Peyer's patch (tissue), 4 donors: ENCODE measurements at regions not wholly inside any gene's neighbourhood (a gene's known extent, or its start where the extent isn't known, plus 50 kb on each side); places are given as distances from the start of the nearest gene placed in this dataset.
"Not testable (repeated sequence)": the region's sequence is repeated elsewhere in the genome, so short reads cannot be mapped to it uniquely, and the experiment has no call there.

Experiments used
- DNase-seq, 3 donors: peaks; one replicate each; pipeline ENCODE4 v3.0.0-alpha.2; 2017 to 2019
- H3K27ac ChIP-seq, 4 donors: fragments of 200-600 bp; sonication (generic); one replicate each; pipeline ENCODE4 v1.5.1; 2016 to 2019
- H3K27me3 ChIP-seq, 2 donors: fragments of 200-600 bp; sonication (generic); one replicate each; pipeline ENCODE4 v1.5.1; 2019
- H3K36me3 ChIP-seq, 3 donors: fragments of 200-600 bp; sonication (generic); one replicate each; pipeline ENCODE4 v1.5.1; 2016 to 2019
- H3K4me1 ChIP-seq, 4 donors: fragments of 200-600 bp; sonication (generic); one replicate each; pipeline ENCODE4 v1.5.1; 2016 to 2019
- H3K4me3 ChIP-seq, 4 donors: fragments of 200-600 bp; sonication (generic); 1 replicate in 3 of 4; 2 replicates in 1 of 4; pipeline ENCODE4 v1.5.1; 2016 to 2019; ENCODE audit warnings: mild to moderate bottlenecking in 1 of 4
- H3K9me3 ChIP-seq, 4 donors: fragments of 200-600 bp; sonication (generic); one replicate each; pipeline ENCODE4 v1.5.1; 2016 to 2019; ENCODE audit warnings: mild to moderate bottlenecking in 1 of 4
- POLR2A ChIP-seq, 2 donors: fragments of 450-650 bp; IDR thresholded peaks; one replicate each; pipeline ENCODE4 v1.5.1; 2017; ENCODE audit warnings: antibody characterized with exemption in 2 of 2, mild to moderate bottlenecking in 2 of 2, moderate library complexity in 2 of 2
- TF ChIP-seq, protein P1 (sequence below), 6 experiments: fragments of 450-650 bp in 4 of 6; fragments of 200-600 bp in 2 of 6; sonication (generic) in 1 of 6; IDR thresholded peaks; one replicate each; pipeline ENCODE4 v1.5.1; 2017 to 2019; ENCODE audit warnings: antibody characterized with exemption in 6 of 6, mild to moderate bottlenecking in 3 of 6, moderate library complexity in 1 of 6

GRCh38 chr10:125520968-125521367 is 162.0 kb downstream of the TEX36 start:
- no peaks in the 10 kb centered on the region for H3K9me3 ChIP-seq
- no peak for TF ChIP-seq POLR2A (IDR thresholded peaks at IDR 0.05)
- H3K36me3 ChIP-seq: no peaks in the 10 kb centered on the region
- no peak overlapping the region for H3K4me3 ChIP-seq
- no peaks in the 10 kb centered on the region for H3K4me1 ChIP-seq
- H3K27ac ChIP-seq: no peak overlapping the region
- no peaks in the 10 kb centered on the region for H3K27me3 ChIP-seq
- no peak for DNase-seq

- not testable (repeated sequence) for H3K4me3 ChIP-seq, H3K4me1 ChIP-seq, DNase-seq
These were observed 164.6 kb downstream of the TEX36 start for GRCh38 chr10:125518397-125518796.

GRCh38 chr10:125515571-125515970 is 167.4 kb downstream of the TEX36 start:
- Histone ChIP-seq H3K4me1 (no peaks in the 10 kb centered on the region), H3K4me3 (no peak overlapping the region), H3K27ac (no peak overlapping the region), H3K36me3 (no peaks in the 10 kb centered on the region), H3K9me3 (no peaks in the 10 kb centered on the region), H3K27me3 (no peaks in the 10 kb centered on the region)
- TF ChIP-seq, protein P1, sequence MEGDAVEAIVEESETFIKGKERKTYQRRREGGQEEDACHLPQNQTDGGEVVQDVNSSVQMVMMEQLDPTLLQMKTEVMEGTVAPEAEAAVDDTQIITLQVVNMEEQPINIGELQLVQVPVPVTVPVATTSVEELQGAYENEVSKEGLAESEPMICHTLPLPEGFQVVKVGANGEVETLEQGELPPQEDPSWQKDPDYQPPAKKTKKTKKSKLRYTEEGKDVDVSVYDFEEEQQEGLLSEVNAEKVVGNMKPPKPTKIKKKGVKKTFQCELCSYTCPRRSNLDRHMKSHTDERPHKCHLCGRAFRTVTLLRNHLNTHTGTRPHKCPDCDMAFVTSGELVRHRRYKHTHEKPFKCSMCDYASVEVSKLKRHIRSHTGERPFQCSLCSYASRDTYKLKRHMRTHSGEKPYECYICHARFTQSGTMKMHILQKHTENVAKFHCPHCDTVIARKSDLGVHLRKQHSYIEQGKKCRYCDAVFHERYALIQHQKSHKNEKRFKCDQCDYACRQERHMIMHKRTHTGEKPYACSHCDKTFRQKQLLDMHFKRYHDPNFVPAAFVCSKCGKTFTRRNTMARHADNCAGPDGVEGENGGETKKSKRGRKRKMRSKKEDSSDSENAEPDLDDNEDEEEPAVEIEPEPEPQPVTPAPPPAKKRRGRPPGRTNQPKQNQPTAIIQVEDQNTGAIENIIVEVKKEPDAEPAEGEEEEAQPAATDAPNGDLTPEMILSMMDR (IDR thresholded peaks at IDR 0.05): no peak
- TF ChIP-seq POLR2A (IDR thresholded peaks at IDR 0.05): no peak
- no peak for DNase-seq

More at GRCh38 chr10:125518397-125518796, 164.6 kb downstream of the TEX36 start:
- not testable (repeated sequence) for H3K9me3 ChIP-seq, H3K27me3 ChIP-seq, H3K36me3 ChIP-seq, H3K27ac ChIP-seq

- TF ChIP-seq, protein P1 (IDR thresholded peaks at IDR 0.05): no peak
- no peak for TF ChIP-seq POLR2A (IDR thresholded peaks at IDR 0.05)
- no peak for DNase-seq
These were observed 168.5 kb downstream of the TEX36 start for GRCh38 chr10:125514206-125515162.

GRCh38 chr10:125513429-125514182 is 169.4 kb downstream of the TEX36 start:
- DNase-seq: no peak
- no peaks in the 10 kb centered on the region for H3K36me3 ChIP-seq
- H3K27ac ChIP-seq: no peak overlapping the region
- TF ChIP-seq, protein P1 (IDR thresholded peaks at IDR 0.05): no peak
- no peak for TF ChIP-seq POLR2A (IDR thresholded peaks at IDR 0.05)
- H3K27me3 ChIP-seq: no peaks in the 10 kb centered on the region
- no peaks in the 10 kb centered on the region for H3K4me1 ChIP-seq
- no peaks in the 10 kb centered on the region for H3K9me3 ChIP-seq
- H3K4me3 ChIP-seq: no peak overlapping the region

More at GRCh38 chr10:125514206-125515162, 168.5 kb downstream of the TEX36 start:
- no peaks in the 10 kb centered on the region for H3K36me3 ChIP-seq
- H3K27ac ChIP-seq: no peak overlapping the region
- no peaks in the 10 kb centered on the region for H3K27me3 ChIP-seq
- no peaks in the 10 kb centered on the region for H3K4me1 ChIP-seq
- no peak overlapping the region for H3K4me3 ChIP-seq
- H3K9me3 ChIP-seq: no peaks in the 10 kb centered on the region

- DNase-seq: no peak
- Histone ChIP-seq H3K27me3 (no peaks in the 10 kb centered on the region), H3K4me3 (no peak overlapping the region), H3K36me3 (no peaks in the 10 kb centered on the region), H3K27ac (no peak overlapping the region), H3K4me1 (no peaks in the 10 kb centered on the region), H3K9me3 (no peaks in the 10 kb centered on the region)
- TF ChIP-seq POLR2A (IDR thresholded peaks at IDR 0.05): no peak
- TF ChIP-seq, protein P1 (IDR thresholded peaks at IDR 0.05): no peak
These were observed 172.0 kb downstream of the TEX36 start for GRCh38 chr10:125510998-125511397.
